Astrocyte (in vitro differentiated cells and primary cell): ENCODE measurements at regions not wholly inside any gene's neighbourhood (a gene's known extent, or its start where the extent isn't known, plus 50 kb on each side); places are given as distances from the start of the nearest gene placed in this dataset.
A peak's percentile ranks its signal among the peaks of the same experiment; 100 is the strongest.

Experiments used
- DNase-seq: peaks from one replicate; pipeline ENCODE4 v3.0.0-alpha.2; 2010; ENCODE audit warnings: low read depth
- FAIRE-seq: peaks from 2 replicates; lab custom pipeline; 2011; peaks lifted over from hg19 to GRCh38; lab: Jason Lieb, UNC
- H2AFZ ChIP-seq: 2 replicates; pipeline ENCODE4 v1.6.0; 2012; ENCODE audit warnings: low read depth, low read length, inconsistent platforms
- H3K27ac ChIP-seq: 2 replicates; pipeline ENCODE4 v1.5.1; 2011; ENCODE audit warnings: low read depth, low read length, inconsistent platforms
- H3K27me3 ChIP-seq: 2 replicates; pipeline ENCODE4 v1.6.0; 2011; ENCODE audit warnings: low read length, inconsistent platforms; ENCODE audit not compliant: insufficient read depth
- H3K36me3 ChIP-seq: 2 replicates; pipeline ENCODE4 v1.5.1; 2011; ENCODE audit warnings: low read length, inconsistent platforms; ENCODE audit not compliant: insufficient read depth
- H3K4me1 ChIP-seq: 2 replicates; pipeline ENCODE4 v1.5.1; 2011; ENCODE audit warnings: low read length, inconsistent platforms; ENCODE audit not compliant: insufficient read depth
- H3K4me2 ChIP-seq: 2 replicates; pipeline ENCODE4 v1.6.0; 2012; ENCODE audit warnings: low read length, inconsistent platforms
- H3K4me3 ChIP-seq: 2 replicates; pipeline ENCODE4 v1.5.1; 2011; ENCODE audit warnings: low read depth, mild to moderate bottlenecking, low read length, inconsistent platforms; ENCODE audit not compliant: insufficient read depth
- H3K79me2 ChIP-seq: 2 replicates; pipeline ENCODE4 v1.6.0; 2012; ENCODE audit warnings: mild to moderate bottlenecking, low read length, inconsistent platforms; ENCODE audit not compliant: insufficient read depth
- H3K9ac ChIP-seq: 2 replicates; pipeline ENCODE4 v1.6.0; 2012; ENCODE audit warnings: mild to moderate bottlenecking, low read length, inconsistent platforms
- H3K9me3 ChIP-seq: 2 replicates; pipeline ENCODE4 v1.5.1; 2012; ENCODE audit warnings: low read depth, mild to moderate bottlenecking, low read length, inconsistent platforms; ENCODE audit not compliant: insufficient read depth
- H4K20me1 ChIP-seq: 2 replicates; pipeline ENCODE4 v1.6.0; 2012; ENCODE audit warnings: low read length, inconsistent platforms; ENCODE audit not compliant: insufficient read depth
- H3K27ac Mint-ChIP-seq: one replicate; pipeline ENCODE4 v1.8.0; 2021; ENCODE audit warnings: mild to moderate bottlenecking, mixed read lengths; ENCODE audit not compliant: unreplicated experiment
- H3K27me3 Mint-ChIP-seq: one replicate; pipeline ENCODE4 v1.8.0; 2021; ENCODE audit warnings: low read depth, mixed read lengths; ENCODE audit not compliant: unreplicated experiment
- H3K36me3 Mint-ChIP-seq: one replicate; pipeline ENCODE4 v1.8.0; 2021; ENCODE audit warnings: low read depth, mixed read lengths; ENCODE audit not compliant: unreplicated experiment
- H3K4me1 Mint-ChIP-seq: one replicate; pipeline ENCODE4 v1.8.0; 2021; ENCODE audit warnings: low read depth, mixed read lengths; ENCODE audit not compliant: unreplicated experiment
- H3K4me3 Mint-ChIP-seq: one replicate; pipeline ENCODE4 v1.8.0; 2021; ENCODE audit warnings: mild to moderate bottlenecking, moderate library complexity, mixed read lengths; ENCODE audit not compliant: unreplicated experiment
- H3K9me3 Mint-ChIP-seq: one replicate; pipeline ENCODE4 v1.8.0; 2021; ENCODE audit warnings: mild to moderate bottlenecking, mixed read lengths; ENCODE audit not compliant: unreplicated experiment
- CTCF ChIP-seq: IDR thresholded peaks from 2 replicates; pipeline ENCODE4 v1.5.1; 2011; ENCODE audit warnings: low read depth, mild to moderate bottlenecking, inconsistent platforms, low read length, moderate library complexity; ENCODE audit not compliant: insufficient read depth
- EZH2 ChIP-seq: IDR thresholded peaks from 2 replicates; pipeline ENCODE4 v1.6.1; 2012; ENCODE audit warnings: mild to moderate bottlenecking, low read length, inconsistent platforms; ENCODE audit not compliant: insufficient read depth

DNA sequence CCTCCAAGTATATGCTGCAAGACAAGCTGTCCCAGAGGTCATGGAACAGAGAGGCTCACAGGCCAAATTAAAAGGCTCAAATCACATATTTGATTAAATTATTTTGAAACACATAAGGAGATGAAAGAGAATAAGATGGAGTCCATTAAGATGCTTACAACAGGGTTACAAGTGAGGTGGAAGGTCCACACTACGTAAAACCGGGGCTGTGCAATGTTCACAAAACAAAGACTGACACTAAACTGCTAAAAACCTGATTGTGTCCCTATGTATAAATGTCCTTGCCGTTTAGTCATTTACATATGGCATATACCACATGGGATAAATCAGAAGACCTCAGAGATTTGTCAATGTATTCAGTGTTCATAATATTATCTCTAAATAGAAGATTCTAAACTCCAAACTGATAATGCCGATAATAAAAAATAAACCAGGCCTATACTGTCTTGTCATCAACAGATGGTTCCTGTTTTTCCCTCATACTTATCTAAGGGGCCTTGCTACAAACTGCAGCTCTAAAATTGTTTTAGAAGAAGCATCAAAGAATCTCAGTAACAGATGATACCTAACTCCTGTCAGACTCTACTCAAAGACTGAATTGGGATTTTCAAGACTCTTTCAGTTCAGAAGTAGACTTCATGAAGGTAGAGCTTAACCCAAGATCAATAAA lies 51.8 kb upstream of the RIPOR2 start:
- no peak overlapping the region for H3K27ac ChIP-seq
- no peak for DNase-seq

GRCh38 chr6:24988562-24988961 lies 52.8 kb upstream of the RIPOR2 start:
- Histone ChIP-seq H3K4me3 (no peak overlapping the region), H3K9me3 (no peaks in the 10 kb centered on the region), H3K4me1 (no peaks in the 10 kb centered on the region), H3K36me3 (no peaks in the 10 kb centered on the region), H2AFZ (no peak overlapping the region), H3K79me2 (no peaks in the 10 kb centered on the region), H3K27ac (no peak overlapping the region), H4K20me1 (no peaks in the 10 kb centered on the region), H3K9ac (no peak overlapping the region), H3K27me3 (no peaks in the 10 kb centered on the region), H3K4me2 (no peak overlapping the region)
- TF ChIP-seq CTCF = no peak
- no peak for TF ChIP-seq EZH2
- FAIRE-seq (no peak), DNase-seq (no peak)
- H3K27ac Mint-ChIP-seq = no peak overlapping the region
- H3K27me3 Mint-ChIP-seq = no peaks in the 10 kb centered on the region
- H3K4me1 Mint-ChIP-seq = peaks cover 7% of the 10 kb centered on the region
- H3K36me3 Mint-ChIP-seq = no peaks in the 10 kb centered on the region
- H3K4me3 Mint-ChIP-seq = no peak overlapping the region
- no peaks in the 10 kb centered on the region for H3K9me3 Mint-ChIP-seq

More for the DNA sequence above, 51.8 kb upstream of the RIPOR2 start:
- no peaks in the 10 kb centered on the region for H3K9me3 ChIP-seq
- no peak overlapping the region for H3K4me3 ChIP-seq
- no peaks in the 10 kb centered on the region for H3K27me3 ChIP-seq
- H4K20me1 ChIP-seq = no peaks in the 10 kb centered on the region
- Mint-ChIP-seq H3K4me1 (peaks cover 9% of the 10 kb centered on the region), H3K36me3 (no peaks in the 10 kb centered on the region), H3K27me3 (no peaks in the 10 kb centered on the region), H3K4me3 (no peak overlapping the region), H3K27ac (no peak overlapping the region), H3K9me3 (no peaks in the 10 kb centered on the region)
- H3K36me3 ChIP-seq = no peaks in the 10 kb centered on the region
- H3K4me2 ChIP-seq = no peak overlapping the region
- no peaks in the 10 kb centered on the region for H3K79me2 ChIP-seq
- no peak for FAIRE-seq
- TF ChIP-seq CTCF (no peak), EZH2 (no peak)
- no peak overlapping the region for H2AFZ ChIP-seq
- H3K9ac ChIP-seq = no peak overlapping the region
- H3K4me1 ChIP-seq = no peaks in the 10 kb centered on the region

DNA sequence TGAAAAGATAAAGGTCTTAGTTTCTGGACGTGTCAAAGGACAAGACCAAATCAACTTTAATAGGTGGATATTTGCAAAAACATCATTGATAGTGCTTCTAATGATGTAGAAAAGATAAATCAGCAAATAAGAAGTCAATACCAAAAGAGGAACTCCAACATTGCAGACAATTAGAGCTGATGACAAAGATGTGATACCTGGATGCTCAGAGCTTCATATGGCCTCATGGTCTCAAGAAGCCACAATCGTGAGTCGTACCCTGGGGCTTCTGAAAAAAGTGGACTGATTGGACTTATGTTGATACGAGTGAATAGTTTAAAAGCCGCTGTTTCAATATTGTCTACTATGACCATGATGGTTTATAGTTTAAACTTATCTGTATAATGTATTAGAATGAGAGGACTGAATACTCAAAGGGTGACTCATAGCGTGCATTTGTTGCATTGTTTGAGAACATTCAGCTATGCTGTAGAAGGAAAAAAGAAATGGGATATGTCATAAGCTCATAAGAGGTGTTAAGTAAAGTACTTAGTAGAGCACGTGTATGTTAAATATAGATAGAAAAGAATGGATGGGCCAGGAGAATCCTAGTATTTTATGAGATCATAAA lies 54.6 kb upstream of the RIPOR2 start:
- peak; percentile 39 for FAIRE-seq
- H4K20me1 ChIP-seq = no peaks in the 10 kb centered on the region
- no peaks in the 10 kb centered on the region for H3K27me3 ChIP-seq
- peak; percentile 79 for DNase-seq
- Mint-ChIP-seq H3K36me3 (no peaks in the 10 kb centered on the region), H3K27me3 (no peaks in the 10 kb centered on the region), H3K4me3 (no peak overlapping the region), H3K9me3 (peaks cover 4% of the 10 kb centered on the region), H3K4me1 (peaks cover 7% of the 10 kb centered on the region), H3K27ac (no peak overlapping the region)
- no peak overlapping the region for H3K4me2 ChIP-seq
- no peaks in the 10 kb centered on the region for H3K4me1 ChIP-seq
- H2AFZ ChIP-seq = no peak overlapping the region
- TF ChIP-seq CTCF = no peak
- no peak for TF ChIP-seq EZH2
- H3K79me2 ChIP-seq = no peaks in the 10 kb centered on the region
- H3K4me3 ChIP-seq = no peak overlapping the region
- no peaks in the 10 kb centered on the region for H3K9me3 ChIP-seq
- no peak overlapping the region for H3K27ac ChIP-seq
- H3K36me3 ChIP-seq = no peaks in the 10 kb centered on the region
- no peak overlapping the region for H3K9ac ChIP-seq
